Endodermal cell (in vitro differentiated cells): ENCODE measurements at regions not wholly inside any gene's neighbourhood (a gene's known extent, or its start where the extent isn't known, plus 50 kb on each side); places are given as distances from the start of the nearest gene placed in this dataset.

Experiments
- DNase-seq: peaks from one replicate; pipeline ENCODE4 v3.0.0-alpha.2; 2017
- H3K27ac ChIP-seq: 2 replicates; pipeline ENCODE4 v1.5.1; 2013; ENCODE audit warnings: mild to moderate bottlenecking, low read depth, low read length, moderate library complexity
- H3K27me3 ChIP-seq: 2 replicates; pipeline ENCODE4 v1.6.1; 2013; ENCODE audit warnings: mild to moderate bottlenecking, low read length, moderate library complexity; ENCODE audit not compliant: insufficient read depth, control insufficient read depth, poor library complexity, severe bottlenecking
- H3K36me3 ChIP-seq: 2 replicates; pipeline ENCODE4 v1.7.0; 2013; ENCODE audit warnings: mild to moderate bottlenecking, low read length, moderate library complexity; ENCODE audit not compliant: control insufficient read depth, insufficient read depth
- H3K4me1 ChIP-seq: one replicate; pipeline ENCODE4 v1.7.0; 2013; ENCODE audit warnings: low read length; ENCODE audit not compliant: control insufficient read depth, insufficient read depth
- H3K4me3 ChIP-seq: 2 replicates; pipeline ENCODE4 v1.5.1; 2013; ENCODE audit warnings: mild to moderate bottlenecking, low read length, moderate library complexity
- H3K9ac ChIP-seq: 2 replicates; pipeline ENCODE4 v1.6.1; 2013; ENCODE audit warnings: mild to moderate bottlenecking, low read length, moderate library complexity; ENCODE audit not compliant: poor library complexity, severe bottlenecking; ENCODE audit errors: extremely low read depth
- H3K9me3 ChIP-seq: 2 replicates; pipeline ENCODE4 v1.6.1; 2013; ENCODE audit warnings: mild to moderate bottlenecking, low read length, moderate library complexity; ENCODE audit not compliant: control insufficient read depth
- H3K27ac Mint-ChIP-seq: 2 replicates; pipeline ENCODE4 v1.8.0; 2020; ENCODE audit warnings: mixed read lengths
- H3K27me3 Mint-ChIP-seq: 2 replicates; pipeline ENCODE4 v1.8.0; 2021; ENCODE audit warnings: mild to moderate bottlenecking, mixed read lengths; ENCODE audit not compliant: insufficient read depth
- H3K36me3 Mint-ChIP-seq: 2 replicates; pipeline ENCODE4 v1.8.0; 2020; ENCODE audit warnings: low read depth, mixed read lengths
- H3K4me1 Mint-ChIP-seq: 2 replicates; pipeline ENCODE4 v1.8.0; 2020; ENCODE audit warnings: mixed read lengths
- H3K4me3 Mint-ChIP-seq: 2 replicates; pipeline ENCODE4 v1.8.0; 2020; ENCODE audit warnings: mild to moderate bottlenecking, moderate library complexity, mixed read lengths
- H3K9me3 Mint-ChIP-seq: 2 replicates; pipeline ENCODE4 v1.8.0; 2020; ENCODE audit warnings: mild to moderate bottlenecking, mixed read lengths
- WGBS, 2 experiments: methylation state at CpG; one replicate each; pipeline versions ENCODE4 v1.1.5 to v1.1.7; 2013; ENCODE audit warnings: missing lambda C conversion rate in 2 of 2, mixed read lengths in 1 of 2; ENCODE audit not compliant: insufficient coverage in 1 of 2, insufficient read length in 1 of 2; 5-methylcytosine and 5-hydroxymethylcytosine counted together
- TF ChIP-seq, protein P1 (sequence below): fragments of 200-600 bp; sonication (generic); conservative IDR thresholded peaks from 2 replicates; pipeline ENCODE4 v1.5.0; 2021; ENCODE audit warnings: antibody characterized with exemption, mild to moderate bottlenecking

- Mint-ChIP-seq H3K27me3 (no peaks in the 10 kb centered on the region), H3K4me3 (no peak overlapping the region), H3K4me1 (peaks cover 44% of the 10 kb centered on the region), H3K9me3 (no peaks in the 10 kb centered on the region), H3K36me3 (no peaks in the 10 kb centered on the region), H3K27ac (no peak overlapping the region)
- TF ChIP-seq, protein P1, sequence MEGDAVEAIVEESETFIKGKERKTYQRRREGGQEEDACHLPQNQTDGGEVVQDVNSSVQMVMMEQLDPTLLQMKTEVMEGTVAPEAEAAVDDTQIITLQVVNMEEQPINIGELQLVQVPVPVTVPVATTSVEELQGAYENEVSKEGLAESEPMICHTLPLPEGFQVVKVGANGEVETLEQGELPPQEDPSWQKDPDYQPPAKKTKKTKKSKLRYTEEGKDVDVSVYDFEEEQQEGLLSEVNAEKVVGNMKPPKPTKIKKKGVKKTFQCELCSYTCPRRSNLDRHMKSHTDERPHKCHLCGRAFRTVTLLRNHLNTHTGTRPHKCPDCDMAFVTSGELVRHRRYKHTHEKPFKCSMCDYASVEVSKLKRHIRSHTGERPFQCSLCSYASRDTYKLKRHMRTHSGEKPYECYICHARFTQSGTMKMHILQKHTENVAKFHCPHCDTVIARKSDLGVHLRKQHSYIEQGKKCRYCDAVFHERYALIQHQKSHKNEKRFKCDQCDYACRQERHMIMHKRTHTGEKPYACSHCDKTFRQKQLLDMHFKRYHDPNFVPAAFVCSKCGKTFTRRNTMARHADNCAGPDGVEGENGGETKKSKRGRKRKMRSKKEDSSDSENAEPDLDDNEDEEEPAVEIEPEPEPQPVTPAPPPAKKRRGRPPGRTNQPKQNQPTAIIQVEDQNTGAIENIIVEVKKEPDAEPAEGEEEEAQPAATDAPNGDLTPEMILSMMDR: no peak
- no peak overlapping the region for H3K9ac ChIP-seq
- peaks cover 5% of the 10 kb centered on the region for H3K27me3 ChIP-seq
- no peaks in the 10 kb centered on the region for H3K9me3 ChIP-seq
- 75 to 78% methylated on average over 6 to 7 of the region's 7 CpGs for WGBS, 2 experiments
- H3K36me3 ChIP-seq: no peaks in the 10 kb centered on the region
- no peak overlapping the region for H3K4me3 ChIP-seq
- H3K27ac ChIP-seq: no peak overlapping the region
- H3K4me1 ChIP-seq: no peaks in the 10 kb centered on the region
- no peak for DNase-seq
Measured at GRCh38 chr12:67202011-67202677, 67.0 kb upstream of the CAND1 start.

DNA sequence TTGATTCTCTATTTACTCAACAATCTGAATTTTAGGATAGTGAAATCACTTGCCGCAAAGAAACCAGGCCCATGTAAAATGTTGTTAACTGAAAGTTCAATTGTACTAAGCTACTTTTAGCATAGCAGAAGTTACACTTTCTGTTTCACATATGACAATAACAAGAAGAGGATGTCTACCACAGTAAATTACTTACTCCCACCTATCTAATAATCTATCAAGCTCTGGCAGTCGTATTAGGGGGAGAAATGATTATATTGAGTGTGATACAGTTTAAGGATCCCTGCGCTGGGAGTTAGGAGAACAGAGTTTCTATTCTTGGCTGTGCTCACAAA, 66.5 kb upstream of the CAND1 start:
- Mint-ChIP-seq H3K36me3 (no peaks in the 10 kb centered on the region), H3K27ac (no peak overlapping the region), H3K9me3 (no peaks in the 10 kb centered on the region), H3K27me3 (no peaks in the 10 kb centered on the region), H3K4me3 (no peak overlapping the region), H3K4me1 (peaks cover 44% of the 10 kb centered on the region)
- Histone ChIP-seq H3K9ac (no peak overlapping the region), H3K27me3 (peaks cover 5% of the 10 kb centered on the region), H3K4me3 (no peak overlapping the region), H3K4me1 (no peaks in the 10 kb centered on the region), H3K27ac (no peak overlapping the region), H3K9me3 (no peaks in the 10 kb centered on the region), H3K36me3 (no peaks in the 10 kb centered on the region)
- DNase-seq: no peak
- WGBS, 2 experiments: 91% methylated on average over 3 of the region's 3 CpGs; no CpG with 5 or more reads in 1 of the 2 experiments
- TF ChIP-seq, protein P1: no peak

- H3K4me1 Mint-ChIP-seq: peaks cover 39% of the 10 kb centered on the region
- DNase-seq: peak; percentile 54
- WGBS, 2 experiments: 63 to 75% methylated on average over 7 to 8 of the region's 8 CpGs
- Histone ChIP-seq H3K27ac (no peak overlapping the region), H3K27me3 (peaks cover 22% of the 10 kb centered on the region), H3K4me3 (peak overlapping the region; percentile 56), H3K9me3 (no peaks in the 10 kb centered on the region), H3K9ac (no peak overlapping the region), H3K4me1 (peaks cover 11% of the 10 kb centered on the region), H3K36me3 (no peaks in the 10 kb centered on the region)
- H3K36me3 Mint-ChIP-seq: no peaks in the 10 kb centered on the region
- TF ChIP-seq, protein P1: no peak
- H3K9me3 Mint-ChIP-seq: no peaks in the 10 kb centered on the region
- no peak overlapping the region for H3K4me3 Mint-ChIP-seq
- H3K27ac Mint-ChIP-seq: no peak overlapping the region
- H3K27me3 Mint-ChIP-seq: peaks cover 15% of the 10 kb centered on the region
Measured at GRCh38 chr12:67208281-67209067, 60.7 kb upstream of the CAND1 start.
